A549 (cell line): ENCODE measurements at regions not wholly inside any gene's neighbourhood (a gene's known extent, or its start where the extent isn't known, plus 50 kb on each side); places are given as distances from the start of the nearest gene placed in this dataset.

ENCODE experiments used
- CBX2 ChIP-seq: fragments of 200-600 bp; sonication (generic); IDR thresholded peaks from 2 replicates; pipeline ENCODE4 v1.6.1; 2016; ENCODE audit warnings: low read depth, mild to moderate bottlenecking, borderline replicate concordance
- CHD4 ChIP-seq: fragments of 200-600 bp; sonication (generic); IDR thresholded peaks from 2 replicates; pipeline ENCODE4 v1.6.1; 2016; ENCODE audit warnings: antibody characterized with exemption, mild to moderate bottlenecking, borderline replicate concordance
- CTCF ChIP-seq: fragments of >200 bp; sonication (Bioruptor Twin); formaldehyde crosslinking; IDR thresholded peaks from 3 replicates; pipeline ENCODE4 v1.5.1; 2016
- MYC ChIP-seq: IDR thresholded peaks from 2 replicates; pipeline ENCODE4 v1.6.1; 2012; ENCODE audit warnings: mild to moderate bottlenecking, inconsistent platforms, low read length, improper control_type of control experiment, borderline replicate concordance
- NPAS2 ChIP-seq: fragments of 250-450 bp; sonication (Bioruptor Pico); IDR thresholded peaks from 2 replicates; pipeline ENCODE4 v1.8.0; 2022; ENCODE audit warnings: mild to moderate bottlenecking, moderate library complexity, borderline replicate concordance
- POLR2A ChIP-seq: IDR thresholded peaks from 2 replicates; pipeline ENCODE4 v1.6.1; 2012; ENCODE audit warnings: mild to moderate bottlenecking, low read length
- RAD21 ChIP-seq, 2 experiments: fragments of >200 bp in 1 of 2; sonication (Bioruptor Twin) in 1 of 2; formaldehyde crosslinking in 1 of 2; IDR thresholded peaks in 1 of 2; conservative IDR thresholded peaks in 1 of 2; 2 replicates in 1 of 2; 3 replicates in 1 of 2; pipeline ENCODE4 v1.6.1; 2012 to 2018; ENCODE audit warnings: inconsistent platforms in 1 of 2
- RFX5 ChIP-seq: fragments of 450-650 bp; IDR thresholded peaks from 2 replicates; pipeline ENCODE4 v1.7.1; 2014; ENCODE audit warnings: antibody characterized with exemption, mild to moderate bottlenecking, moderate library complexity

- TF ChIP-seq CTCF: no peak
- no peak for TF ChIP-seq RFX5
- TF ChIP-seq RAD21 (conservative IDR thresholded peaks at IDR 0.05 in 1 of 2, IDR thresholded peaks at IDR 0.05 in 1 of 2): no peak
- TF ChIP-seq NPAS2 (CRISPR knock-in tag): no peak
- TF ChIP-seq CBX2: no peak
- no peak for TF ChIP-seq CHD4
- no peak for TF ChIP-seq POLR2A
- TF ChIP-seq MYC: no peak
Measured at GRCh38 chr13:106331116-106331515, 204.3 kb downstream of the EFNB2 start.
